Ovary (tissue), 3 donors: ENCODE measurements at regions not wholly inside any gene's neighbourhood (a gene's known extent, or its start where the extent isn't known, plus 50 kb on each side); places are given as distances from the start of the nearest gene placed in this dataset.

ENCODE experiments used
- CTCF ChIP-seq, 3 donors: fragments of 450-650 bp in 2 of 3; fragments of 200-600 bp in 1 of 3; IDR thresholded peaks; one replicate each; pipeline versions ENCODE4 v1.5.1 to v1.8.0; 2016 to 2022; ENCODE audit warnings: antibody characterized with exemption in 3 of 3, mild to moderate bottlenecking in 1 of 3
- POLR2A ChIP-seq: fragments of 450-650 bp; IDR thresholded peaks from one replicate; pipeline ENCODE4 v1.6.1; 2017; ENCODE audit warnings: antibody characterized with exemption, mild to moderate bottlenecking, moderate library complexity
- donor health status: DM: no; HTN: no; CAD: no.

DNA sequence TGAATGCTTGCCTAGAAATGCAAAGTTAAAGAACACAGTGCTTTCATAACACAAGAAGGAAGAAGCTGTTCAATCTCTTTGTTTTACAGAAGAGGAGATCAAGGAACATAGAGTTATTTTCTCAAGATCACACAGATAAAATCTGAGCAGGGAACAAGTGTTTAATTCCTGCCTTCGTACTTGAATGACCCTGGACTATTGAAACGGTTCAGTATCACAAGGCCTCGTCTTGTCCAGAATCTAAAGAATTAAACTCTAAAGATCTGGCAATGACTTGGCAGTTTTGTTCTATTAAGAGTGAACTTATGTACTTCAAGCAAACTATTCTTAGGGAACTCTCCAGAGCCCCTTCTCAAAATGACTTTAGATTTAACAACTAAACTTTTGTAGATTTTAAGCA lies 97.7 kb downstream of the ANXA5 start:
- no peak for TF ChIP-seq CTCF (IDR thresholded peaks at IDR 0.05)
- no peak for TF ChIP-seq POLR2A
